ENCODE measurements at regions not wholly inside any gene's neighbourhood (a gene's known extent, or its start where the extent isn't known, plus 50 kb on each side); places are given as distances from the start of the nearest gene placed in this dataset.

- H3K9me3 Mint-ChIP-seq = peaks cover 32% of the 10 kb centered on the region
- H3K27me3 ChIP-seq (ENCODE audit: insufficient read depth) = no peaks in the 10 kb centered on the region
- H3K9me2 ChIP-seq (ENCODE audit: insufficient read depth) = 0 out of 2 replicates have a peak, but pooled peaks cover 10% of the 10 kb centered on the region
- no peak overlapping the region for H3K27ac Mint-ChIP-seq
- no peak for DNase-seq (ENCODE audit: low spot score)
- ATAC-seq = no peak
- no peaks in the 10 kb centered on the region for H3F3A ChIP-seq (replicated peaks; ENCODE audit: low read depth)
- no peak overlapping the region for H2AFZ ChIP-seq
- TF ChIP-seq CREB1 (CRISPR knock-in tag; IDR thresholded peaks at IDR 0.05; ENCODE audit: low read depth) (no peak), ZNF114 (CRISPR knock-in tag; IDR thresholded peaks at IDR 0.05) (no peak), EZH2phosphoT487 (IDR thresholded peaks at IDR 0.05; ENCODE audit: unreplicated experiment) (no peak), ZNF331 (CRISPR knock-in tag; IDR thresholded peaks at IDR 0.05; ENCODE audit: low read depth) (no peak), ZNF462 (CRISPR knock-in tag; IDR thresholded peaks at IDR 0.05) (no peak), CTCF (conservative IDR thresholded peaks at IDR 0.05; ENCODE audit: low read depth in 2 of 2) (no peak)
- TF ChIP-seq, protein P1, sequence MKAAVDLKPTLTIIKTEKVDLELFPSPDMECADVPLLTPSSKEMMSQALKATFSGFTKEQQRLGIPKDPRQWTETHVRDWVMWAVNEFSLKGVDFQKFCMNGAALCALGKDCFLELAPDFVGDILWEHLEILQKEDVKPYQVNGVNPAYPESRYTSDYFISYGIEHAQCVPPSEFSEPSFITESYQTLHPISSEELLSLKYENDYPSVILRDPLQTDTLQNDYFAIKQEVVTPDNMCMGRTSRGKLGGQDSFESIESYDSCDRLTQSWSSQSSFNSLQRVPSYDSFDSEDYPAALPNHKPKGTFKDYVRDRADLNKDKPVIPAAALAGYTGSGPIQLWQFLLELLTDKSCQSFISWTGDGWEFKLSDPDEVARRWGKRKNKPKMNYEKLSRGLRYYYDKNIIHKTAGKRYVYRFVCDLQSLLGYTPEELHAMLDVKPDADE (IDR thresholded peaks at IDR 0.05) = no peak
- TF ChIP-seq, protein P2, sequence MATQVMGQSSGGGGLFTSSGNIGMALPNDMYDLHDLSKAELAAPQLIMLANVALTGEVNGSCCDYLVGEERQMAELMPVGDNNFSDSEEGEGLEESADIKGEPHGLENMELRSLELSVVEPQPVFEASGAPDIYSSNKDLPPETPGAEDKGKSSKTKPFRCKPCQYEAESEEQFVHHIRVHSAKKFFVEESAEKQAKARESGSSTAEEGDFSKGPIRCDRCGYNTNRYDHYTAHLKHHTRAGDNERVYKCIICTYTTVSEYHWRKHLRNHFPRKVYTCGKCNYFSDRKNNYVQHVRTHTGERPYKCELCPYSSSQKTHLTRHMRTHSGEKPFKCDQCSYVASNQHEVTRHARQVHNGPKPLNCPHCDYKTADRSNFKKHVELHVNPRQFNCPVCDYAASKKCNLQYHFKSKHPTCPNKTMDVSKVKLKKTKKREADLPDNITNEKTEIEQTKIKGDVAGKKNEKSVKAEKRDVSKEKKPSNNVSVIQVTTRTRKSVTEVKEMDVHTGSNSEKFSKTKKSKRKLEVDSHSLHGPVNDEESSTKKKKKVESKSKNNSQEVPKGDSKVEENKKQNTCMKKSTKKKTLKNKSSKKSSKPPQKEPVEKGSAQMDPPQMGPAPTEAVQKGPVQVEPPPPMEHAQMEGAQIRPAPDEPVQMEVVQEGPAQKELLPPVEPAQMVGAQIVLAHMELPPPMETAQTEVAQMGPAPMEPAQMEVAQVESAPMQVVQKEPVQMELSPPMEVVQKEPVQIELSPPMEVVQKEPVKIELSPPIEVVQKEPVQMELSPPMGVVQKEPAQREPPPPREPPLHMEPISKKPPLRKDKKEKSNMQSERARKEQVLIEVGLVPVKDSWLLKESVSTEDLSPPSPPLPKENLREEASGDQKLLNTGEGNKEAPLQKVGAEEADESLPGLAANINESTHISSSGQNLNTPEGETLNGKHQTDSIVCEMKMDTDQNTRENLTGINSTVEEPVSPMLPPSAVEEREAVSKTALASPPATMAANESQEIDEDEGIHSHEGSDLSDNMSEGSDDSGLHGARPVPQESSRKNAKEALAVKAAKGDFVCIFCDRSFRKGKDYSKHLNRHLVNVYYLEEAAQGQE (IDR thresholded peaks at IDR 0.05; ENCODE audit: unreplicated experiment) = no peak
- H3K36me3 ChIP-seq (ENCODE audit: insufficient read depth) = no peaks in the 10 kb centered on the region
- no peak overlapping the region for H3K4me3 Mint-ChIP-seq
- no peak overlapping the region for H3K27ac ChIP-seq (ENCODE audit: low read depth)
- H4K20me1 ChIP-seq (replicated peaks; ENCODE audit: insufficient read depth) = no peaks in the 10 kb centered on the region; the same call in 1 of the 2 replicates
- no peaks in the 10 kb centered on the region for H3K79me2 ChIP-seq (replicated peaks; ENCODE audit: insufficient read depth)
- H3K4me3 ChIP-seq = no peak overlapping the region
- no peaks in the 10 kb centered on the region for H3K4me1 ChIP-seq (ENCODE audit: insufficient read depth)
- no peaks in the 10 kb centered on the region for H3K27me3 Mint-ChIP-seq (ENCODE audit: insufficient read depth, low read depth, poor library complexity)
- H3K36me3 Mint-ChIP-seq (ENCODE audit: low read depth) = peaks cover 19% of the 10 kb centered on the region
- no peak overlapping the region for H3K4me2 ChIP-seq
- H3K4me1 Mint-ChIP-seq = no peaks in the 10 kb centered on the region
These were observed 268.6 kb downstream of the HAPSTR1 start for GRCh38 chr16:9360075-9360474.
